DOHH2 (cell line): ENCODE measurements at regions not wholly inside any gene's neighbourhood (a gene's known extent, or its start where the extent isn't known, plus 50 kb on each side); places are given as distances from the start of the nearest gene placed in this dataset.
"Not testable (repeated sequence)": the region's sequence is repeated elsewhere in the genome, so short reads cannot be mapped to it uniquely, and the experiment has no call there.

Experiments used
- CTCF ChIP-seq: fragments of 200-600 bp; sonication (generic); IDR thresholded peaks from one replicate; pipeline ENCODE4 v1.5.1; 2014; ENCODE audit warnings: antibody characterized with exemption, mild to moderate bottlenecking, low read depth, low read length; ENCODE audit not compliant: poor library complexity, severe bottlenecking
- EZH2phosphoT487 ChIP-seq: fragments of 200-600 bp; sonication (generic); IDR thresholded peaks from 2 replicates; pipeline ENCODE4 v1.6.1; 2017; ENCODE audit warnings: borderline replicate concordance, mild to moderate bottlenecking, antibody characterized with exemption, low read length, moderate library complexity, mixed read lengths

GRCh38 chrX:30994018-30994417 lies 77.8 kb downstream of the FTHL17 start:
- TF ChIP-seq CTCF, EZH2phosphoT487: not testable (repeated sequence)
